NCI-H2196 (cell line): ENCODE measurements at regions not wholly inside any gene's neighbourhood (a gene's known extent, or its start where the extent isn't known, plus 50 kb on each side); places are given as distances from the start of the nearest gene placed in this dataset.
"Not testable (repeated sequence)": the region's sequence is repeated elsewhere in the genome, so short reads cannot be mapped to it uniquely, and the experiment has no call there.

Experiments used
- DNase-seq: peaks from one replicate; lab custom pipeline; 2025; ENCODE audit not compliant: unreplicated experiment; lab: John Stamatoyannopoulos, UW

DNA sequence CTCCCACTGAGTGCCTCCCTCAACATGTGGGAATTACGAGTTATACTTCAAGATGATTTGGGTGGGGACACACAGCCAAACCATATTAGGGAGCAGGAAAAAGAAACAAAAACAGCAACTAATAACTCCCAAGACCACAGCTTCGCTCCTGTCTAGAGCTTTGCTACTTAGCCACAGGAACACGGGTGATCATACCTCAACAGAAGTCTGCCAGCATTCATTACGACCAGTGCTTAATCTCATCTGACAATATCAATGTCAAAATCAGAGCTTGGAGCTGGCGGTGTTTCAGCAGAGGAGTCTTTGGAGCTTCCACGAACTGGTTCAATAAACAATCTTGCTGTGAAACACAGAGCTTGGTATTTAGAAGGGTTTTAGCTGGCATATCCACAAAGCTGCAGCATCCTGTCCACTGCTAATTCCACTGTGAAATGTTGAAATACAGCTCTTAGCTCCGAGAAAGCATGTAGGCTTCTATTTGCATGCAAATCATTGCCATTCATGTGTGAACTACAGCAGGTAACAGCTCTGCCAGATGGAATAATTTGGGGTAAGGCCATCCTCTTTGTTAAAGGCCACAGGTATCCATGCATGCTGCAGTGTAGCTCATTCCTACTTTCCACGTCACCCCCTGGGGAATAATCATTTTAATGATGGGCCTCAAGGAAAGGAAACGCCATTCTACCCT is 128.4 kb upstream of the GOT2 start:
- DNase-seq = no peak

DNA sequence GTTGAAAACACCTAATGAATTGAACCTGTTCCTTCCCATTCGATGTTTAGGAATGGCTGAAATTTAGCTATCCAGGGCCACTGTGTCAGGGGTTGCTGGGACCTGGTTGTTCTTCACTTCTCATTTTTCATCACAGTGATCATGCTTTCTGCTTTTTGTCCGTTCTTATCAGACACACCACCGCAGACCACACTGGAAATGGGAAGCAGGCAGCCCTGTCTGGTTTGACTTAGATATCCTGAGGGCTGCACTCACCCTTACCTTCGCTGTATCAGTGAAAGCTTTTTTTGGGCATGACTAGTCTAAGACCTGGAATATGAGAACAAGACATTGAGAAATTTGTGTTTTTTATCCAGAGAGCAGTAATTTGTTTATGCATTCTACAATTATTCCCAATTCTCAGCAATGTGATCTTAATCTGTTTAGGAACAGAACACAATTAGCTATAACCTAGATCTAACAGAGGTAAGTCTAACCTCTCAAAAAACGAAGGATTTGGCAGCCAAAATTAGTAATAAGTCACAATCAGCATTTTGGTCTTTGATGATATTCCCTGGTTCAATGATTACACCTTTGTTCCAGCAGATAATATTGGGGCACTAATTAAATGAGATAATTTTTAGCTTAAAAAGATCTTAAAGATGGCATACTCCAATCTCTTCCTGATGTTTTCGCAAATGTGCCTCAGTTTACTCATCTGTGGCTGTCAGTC is 126.0 kb upstream of the GOT2 start:
- no peak for DNase-seq

DNA sequence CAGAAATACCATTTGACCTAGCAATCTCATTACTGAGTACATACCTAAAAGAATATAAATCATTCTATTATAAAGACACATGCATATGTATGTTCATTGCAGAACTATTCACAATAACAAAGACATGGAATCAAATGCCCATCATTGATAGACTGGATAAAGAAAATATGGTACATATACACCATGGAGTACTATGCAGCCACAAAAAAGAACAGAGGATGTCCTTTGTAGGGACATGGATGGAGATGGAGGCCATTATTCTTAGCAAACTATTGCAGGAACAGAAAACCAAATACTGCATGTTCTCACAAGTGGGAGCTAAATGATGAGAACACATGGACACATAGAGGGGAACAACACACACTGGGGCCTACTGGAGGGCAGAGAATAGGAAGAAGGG is 124.5 kb upstream of the GOT2 start:
- not testable (repeated sequence) for DNase-seq

DNA sequence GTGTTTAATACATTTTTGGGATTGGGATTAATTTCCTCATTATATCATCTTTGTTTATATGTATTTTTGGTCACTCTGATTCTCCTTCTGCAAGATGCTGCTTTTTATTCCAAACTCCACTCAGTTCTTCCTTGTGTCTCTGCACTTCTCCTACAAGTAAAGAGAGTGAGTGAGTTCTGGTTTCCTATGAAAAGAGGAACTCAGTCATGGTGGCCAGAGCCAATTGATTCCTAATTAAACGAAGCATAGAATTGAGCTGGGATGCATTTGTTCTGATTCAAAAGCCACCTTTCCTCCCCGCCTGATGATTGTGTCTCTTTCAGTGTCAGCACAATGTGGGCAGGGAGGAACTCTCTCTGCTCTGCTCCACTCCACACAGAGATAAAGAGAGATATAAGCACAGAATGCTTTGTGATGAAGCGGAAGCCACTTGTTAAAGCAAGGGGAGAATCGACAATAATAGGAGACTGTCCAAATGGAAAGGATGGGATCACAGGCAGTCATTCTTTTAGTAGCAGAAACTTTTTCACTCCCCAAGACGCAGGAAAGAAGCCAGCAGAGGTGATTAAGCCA is 121.3 kb upstream of the GOT2 start:
- DNase-seq = no peak

DNA sequence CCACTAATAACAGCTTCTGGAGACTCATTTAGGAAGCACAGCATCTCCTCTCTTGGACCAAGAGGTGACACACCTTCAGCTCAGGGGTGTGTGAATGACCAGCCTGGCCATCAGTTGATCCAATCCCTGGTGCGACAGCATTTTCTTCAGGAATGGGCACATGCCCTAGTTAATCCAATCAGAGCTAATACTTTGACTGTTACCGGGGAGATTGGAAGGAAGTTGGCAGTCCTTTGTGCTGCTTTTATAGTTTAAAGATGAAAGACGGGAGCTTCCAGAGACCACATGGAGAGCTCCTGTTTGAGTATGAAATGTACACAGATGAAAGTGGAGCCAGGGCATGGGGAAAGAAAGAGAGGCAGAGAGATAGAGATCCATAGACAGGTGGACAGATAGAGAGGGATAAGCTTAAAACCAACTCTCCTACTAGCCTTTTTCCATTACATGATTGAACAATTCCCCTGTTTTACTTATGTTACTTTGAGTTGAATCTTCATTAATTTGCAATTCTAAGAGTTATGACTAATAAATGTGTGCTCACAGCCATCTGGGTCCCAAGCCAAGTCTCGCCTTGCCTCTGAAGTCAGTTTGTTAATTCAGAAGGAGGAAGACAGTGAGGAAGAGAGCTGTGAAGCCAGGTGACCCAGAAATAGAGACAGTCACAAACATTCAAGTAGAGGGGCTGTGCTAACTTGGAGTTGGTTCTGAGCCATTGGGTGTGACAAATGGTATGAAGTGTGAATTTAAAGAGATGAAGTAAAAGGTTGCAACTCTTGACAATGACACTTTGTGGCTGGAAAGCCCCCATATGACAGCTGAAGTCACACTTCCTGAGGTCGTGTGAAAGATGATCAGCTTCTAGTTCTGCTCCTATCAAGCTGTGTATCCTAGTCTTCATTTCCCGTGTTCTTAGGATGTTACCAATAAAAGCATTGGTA is 120.0 kb upstream of the GOT2 start:
- no peak for DNase-seq

DNA sequence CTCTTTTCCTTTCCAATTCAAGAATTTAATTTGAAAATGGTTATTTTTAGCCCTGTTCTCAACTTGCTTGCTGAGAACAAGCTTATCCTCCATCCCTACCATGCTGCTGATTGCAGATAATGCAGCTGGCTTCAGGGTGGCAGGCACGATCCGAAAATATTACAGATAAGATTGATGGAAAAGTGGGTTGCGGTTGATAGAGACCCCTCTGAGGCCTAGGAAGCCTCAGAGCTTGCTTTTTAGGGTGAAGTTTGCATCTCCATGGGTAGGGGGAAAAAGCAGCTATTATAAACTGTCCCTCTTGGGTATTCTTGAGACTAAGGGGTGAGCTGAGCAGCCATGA is 116.5 kb upstream of the GOT2 start:
- DNase-seq = no peak

DNA sequence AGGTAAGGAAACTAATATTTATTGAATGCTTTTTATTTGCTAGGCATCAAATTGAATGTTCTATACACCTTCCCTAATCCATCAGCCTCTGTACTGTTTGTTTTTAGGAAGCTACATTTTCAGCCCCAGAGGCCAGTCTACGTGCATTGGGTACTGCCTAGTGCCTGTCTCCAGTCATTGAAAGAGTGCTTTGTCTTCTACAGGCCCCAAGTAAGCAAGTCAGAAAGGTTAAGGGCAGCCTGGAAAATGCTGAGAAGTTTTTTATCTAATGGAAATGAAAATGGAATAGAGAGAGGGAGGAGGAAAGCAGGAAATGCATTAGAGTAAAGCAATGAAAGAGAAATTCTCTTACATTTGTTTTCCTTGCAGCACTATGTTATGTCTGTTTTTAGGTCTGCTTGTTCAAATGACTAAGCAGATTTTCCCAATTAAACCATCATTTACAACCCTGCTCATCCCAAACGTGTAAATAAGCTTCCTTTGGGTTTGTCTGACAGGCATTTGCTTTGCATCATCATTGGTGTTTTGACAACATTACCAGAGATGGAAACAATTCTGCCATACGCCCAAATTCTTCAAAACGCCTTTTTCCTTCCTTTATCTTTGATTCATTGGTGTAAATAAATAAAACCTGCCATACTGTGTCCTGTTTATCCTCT is 116.0 kb upstream of the GOT2 start:
- DNase-seq = no peak

DNA sequence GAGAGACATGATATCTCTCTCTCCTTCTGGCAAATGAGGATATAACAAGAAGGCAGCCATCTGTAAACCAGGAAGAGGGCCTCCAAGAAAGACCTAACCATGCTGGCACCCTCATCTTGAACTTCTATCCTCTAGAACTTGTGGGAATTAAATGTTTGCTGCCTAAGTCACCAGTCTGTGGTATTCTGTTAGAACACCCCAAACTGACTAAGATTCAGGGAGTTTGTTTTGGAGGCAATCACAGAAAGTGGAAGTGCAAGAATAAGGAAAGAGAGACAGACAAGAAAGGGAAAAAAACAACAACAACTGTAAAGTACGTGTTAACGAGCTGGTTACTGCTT is 114.5 kb upstream of the GOT2 start:
- DNase-seq = no peak

DNA sequence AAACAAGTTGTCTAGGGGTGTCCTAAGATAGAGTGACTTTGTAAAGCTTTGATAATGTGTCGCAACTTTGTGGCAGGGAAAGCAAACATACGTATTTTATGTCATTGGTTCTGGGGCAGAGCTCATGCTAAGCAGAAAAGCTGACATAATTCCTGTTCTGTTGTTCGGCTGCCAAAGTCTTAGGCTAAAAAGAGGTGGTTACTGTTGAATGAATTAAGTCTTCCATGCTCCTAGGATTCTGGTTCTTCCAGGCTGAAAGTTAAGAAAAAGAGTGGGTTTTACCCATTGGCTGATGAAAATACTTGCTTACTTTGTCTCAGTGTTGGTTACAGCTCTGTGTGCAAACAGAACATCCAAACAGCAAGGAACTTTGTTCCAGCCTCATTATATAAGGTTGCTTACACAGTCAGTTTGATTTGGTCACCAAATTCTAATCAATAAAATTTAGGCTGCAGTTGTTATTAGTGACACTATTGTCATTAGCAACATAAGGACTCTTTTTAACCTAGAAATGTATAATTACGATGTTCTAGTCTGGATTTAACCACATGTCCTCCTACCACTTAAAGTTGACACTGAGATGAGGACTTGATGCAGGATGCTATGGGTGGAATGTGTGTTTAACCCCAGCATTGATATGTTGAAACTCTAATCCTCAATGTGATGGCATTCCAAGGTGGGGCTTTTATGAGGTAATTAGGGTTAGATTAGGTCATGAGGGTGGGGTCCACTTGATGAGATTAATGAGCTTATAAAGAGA is 114.0 kb upstream of the GOT2 start:
- no peak for DNase-seq

DNA sequence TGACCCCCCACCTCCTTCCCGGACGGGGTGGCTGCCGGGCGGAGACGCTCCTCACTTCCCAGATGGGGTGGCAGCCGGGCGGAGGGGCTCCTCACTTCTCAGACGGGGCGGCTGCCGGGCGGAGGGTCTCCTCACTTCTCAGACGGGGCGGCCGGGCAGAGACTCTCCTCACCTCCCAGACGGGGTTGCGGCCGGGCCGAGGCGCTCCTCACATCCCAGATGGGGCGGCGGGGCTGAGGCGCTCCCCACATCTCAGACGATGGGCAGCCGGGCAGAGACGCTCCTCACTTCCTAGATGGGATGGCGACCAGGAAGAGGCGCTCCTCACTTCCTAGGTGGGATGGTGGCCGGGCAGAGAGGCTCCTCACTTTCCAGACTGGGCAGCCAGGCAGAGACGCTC is 112.1 kb upstream of the GOT2 start:
- not testable (repeated sequence) for DNase-seq

DNA sequence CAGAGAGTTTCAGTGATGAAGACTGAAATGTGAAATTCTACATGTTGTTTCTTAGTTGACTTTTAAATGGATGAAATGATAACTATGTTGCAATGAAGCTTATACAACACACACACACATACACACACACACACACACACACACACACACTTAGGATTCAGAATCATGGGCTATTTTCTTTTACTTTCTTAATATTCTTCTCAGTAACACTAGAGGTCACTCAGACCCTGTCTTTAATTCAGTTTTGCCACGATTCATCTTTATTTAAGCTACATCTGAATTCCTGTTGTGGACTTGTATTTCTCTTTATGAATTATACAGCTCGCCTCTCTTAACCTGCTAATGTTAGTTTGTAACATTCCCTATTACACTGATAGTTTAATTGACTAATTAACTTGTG is 109.6 kb upstream of the GOT2 start:
- no peak for DNase-seq

DNA sequence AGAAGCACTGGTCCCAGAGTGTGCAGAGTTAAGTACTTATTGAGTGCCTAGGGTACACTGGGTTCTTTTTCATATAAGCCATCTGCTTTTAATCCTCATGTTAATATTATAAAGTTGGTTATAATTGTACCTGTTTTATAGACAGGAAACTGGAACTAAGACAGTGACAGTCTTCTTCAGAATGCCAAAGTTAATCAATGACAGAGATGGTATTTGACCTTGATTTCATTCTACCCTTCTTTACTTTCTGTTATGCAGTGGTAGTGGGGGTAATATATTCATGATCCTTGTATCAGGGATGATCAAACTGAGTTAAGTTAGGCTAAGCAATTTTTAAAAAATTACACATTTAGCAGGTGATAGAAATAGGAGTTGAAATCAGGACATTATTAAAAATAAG is 108.6 kb upstream of the GOT2 start:
- DNase-seq = no peak

DNA sequence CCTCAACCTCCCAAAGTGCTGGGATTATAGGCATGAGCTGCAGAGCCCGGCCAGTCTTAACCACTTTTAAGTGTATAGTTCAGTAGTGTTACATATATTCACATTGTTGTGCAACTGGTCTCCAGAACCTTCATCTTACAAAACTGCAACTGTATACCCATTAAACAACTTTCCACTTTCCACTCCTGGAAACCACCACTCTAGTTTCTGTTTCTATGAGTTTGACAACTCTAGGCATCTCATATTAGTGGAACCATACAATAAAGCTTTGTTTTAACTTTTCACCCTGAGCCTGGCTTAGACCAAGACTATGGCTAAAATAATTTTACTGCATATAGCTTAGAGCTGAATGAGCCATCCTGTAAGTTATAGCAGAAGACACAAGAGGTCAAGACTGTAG is 108.0 kb upstream of the GOT2 start:
- no peak for DNase-seq

DNA sequence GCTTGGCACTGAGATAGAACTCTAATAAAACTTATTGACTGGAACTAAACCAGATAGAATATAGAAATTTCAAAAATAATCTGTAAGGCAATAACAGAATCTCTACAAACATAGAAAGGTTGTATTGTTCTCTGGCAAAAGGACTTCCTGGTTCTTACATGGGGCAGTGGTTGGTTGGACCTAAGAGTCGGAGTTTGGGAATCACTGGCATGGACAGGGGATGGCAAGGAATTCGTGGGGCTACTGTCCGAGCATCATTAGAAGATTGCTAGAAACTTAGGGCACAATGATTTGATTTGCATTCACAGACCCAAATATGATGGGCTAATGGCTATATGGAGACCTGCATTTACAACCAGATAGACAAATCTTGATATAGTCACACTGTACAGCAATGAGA is 103.8 kb upstream of the GOT2 start:
- DNase-seq = no peak

DNA sequence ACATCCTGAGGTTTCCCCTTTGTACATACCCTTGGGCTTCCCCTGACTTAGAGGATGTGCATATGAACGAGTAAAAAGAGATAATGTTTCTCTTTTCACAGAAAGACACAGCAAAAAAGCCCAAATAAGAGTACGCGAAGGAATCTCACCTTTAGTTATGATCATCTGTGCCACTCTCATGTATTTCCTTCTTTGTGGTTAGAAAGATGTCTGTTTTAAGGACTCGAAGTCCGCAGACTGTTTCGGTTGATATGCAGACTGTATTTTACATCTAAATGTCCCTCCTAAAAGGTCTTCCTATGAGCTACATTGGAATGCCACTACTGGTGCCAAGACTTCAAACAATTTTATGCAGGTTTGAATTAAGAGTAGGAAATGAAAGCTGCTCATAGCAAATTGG is 102.3 kb upstream of the GOT2 start:
- DNase-seq = no peak

DNA sequence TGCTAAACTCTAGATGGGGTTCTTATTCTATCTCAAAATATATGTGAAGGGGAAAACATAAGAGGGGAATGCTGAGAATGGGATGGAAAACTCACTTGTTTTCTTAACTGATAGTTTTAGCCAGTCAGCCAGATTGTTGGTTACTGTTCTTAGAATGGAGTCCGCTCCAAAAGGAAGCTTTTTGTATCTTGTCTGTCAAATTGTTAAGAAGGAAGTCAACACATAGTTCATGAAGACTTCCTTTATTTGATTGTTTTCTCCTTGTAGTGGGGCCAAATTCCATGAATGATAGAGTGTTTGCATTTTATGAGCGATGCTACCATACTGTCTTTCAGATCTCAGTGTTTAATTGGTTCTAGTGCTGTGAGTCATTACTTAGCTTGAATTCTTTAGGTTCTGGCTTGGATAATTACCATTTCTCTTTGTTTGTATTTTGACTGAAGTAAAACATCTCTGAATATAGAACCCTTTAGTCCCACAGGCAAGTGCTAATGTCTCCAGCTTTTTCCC is 98.3 kb upstream of the GOT2 start:
- DNase-seq = no peak

DNA sequence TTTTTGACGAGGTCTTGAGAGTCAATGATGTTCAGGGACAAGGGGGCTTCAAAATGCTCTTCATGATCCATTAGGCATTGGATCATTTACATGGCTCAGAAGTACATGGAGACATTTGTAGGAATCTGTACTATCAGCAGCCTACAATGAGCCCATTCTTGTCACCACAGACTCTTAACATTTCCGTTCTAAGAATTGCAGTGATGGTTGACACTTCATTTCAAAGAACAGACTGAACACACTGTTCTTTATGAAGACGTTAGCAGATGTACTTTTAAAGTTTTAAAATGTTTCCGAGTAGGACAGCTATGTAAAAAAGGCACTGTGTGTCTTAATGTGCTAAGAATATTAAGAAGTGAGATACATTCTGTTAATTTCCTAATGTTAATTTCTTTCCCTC is 97.3 kb upstream of the GOT2 start:
- no peak for DNase-seq

DNA sequence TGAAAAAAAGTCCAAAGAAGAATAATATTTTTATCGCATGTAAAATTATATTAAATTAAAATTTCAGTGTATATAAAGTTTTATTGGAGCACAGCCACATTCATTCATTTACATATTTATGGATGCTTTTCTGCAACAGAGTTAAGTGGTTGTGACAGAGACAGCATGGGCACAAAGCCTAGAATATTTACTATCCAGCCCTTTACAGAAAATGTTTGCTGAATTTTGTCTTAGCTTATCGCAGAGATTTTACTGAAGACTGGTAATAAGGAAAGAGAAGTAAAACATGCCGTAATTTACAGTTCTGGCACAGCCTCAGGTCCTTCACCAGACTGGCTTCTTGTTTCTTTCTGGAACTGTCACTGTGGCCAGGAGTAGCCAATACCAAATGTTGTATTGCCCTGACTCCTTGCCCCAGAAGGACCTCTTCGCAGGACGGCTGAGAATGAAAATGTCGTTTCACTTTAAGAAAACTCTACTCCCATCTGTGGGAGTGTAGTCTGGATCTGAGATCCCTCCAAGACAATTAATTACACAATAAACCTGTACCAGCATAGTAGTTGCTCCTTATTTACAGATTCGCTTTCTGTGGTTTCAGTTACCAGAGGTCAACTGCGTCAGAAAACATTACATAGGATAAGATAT is 94.9 kb upstream of the GOT2 start:
- no peak for DNase-seq

DNA sequence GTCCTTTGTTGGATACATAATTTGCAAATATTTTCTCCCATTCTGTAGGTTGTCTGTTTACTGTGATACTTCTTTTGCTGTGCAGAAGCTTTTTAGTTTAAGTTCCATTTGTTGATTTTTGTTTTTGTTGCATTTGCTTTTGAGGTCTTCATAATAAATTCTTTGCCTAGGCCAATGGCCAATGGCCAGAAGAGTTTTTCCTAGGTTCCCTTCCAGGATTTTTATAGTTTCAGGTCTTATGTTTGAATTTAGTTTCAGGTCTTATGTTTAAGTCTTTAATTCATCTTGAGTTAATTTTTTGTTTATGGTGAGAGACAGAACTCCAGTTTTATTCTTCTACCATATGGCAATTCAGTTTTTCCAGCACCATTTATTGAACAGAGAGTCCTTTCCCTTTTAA is 90.1 kb upstream of the GOT2 start:
- no peak for DNase-seq

DNA sequence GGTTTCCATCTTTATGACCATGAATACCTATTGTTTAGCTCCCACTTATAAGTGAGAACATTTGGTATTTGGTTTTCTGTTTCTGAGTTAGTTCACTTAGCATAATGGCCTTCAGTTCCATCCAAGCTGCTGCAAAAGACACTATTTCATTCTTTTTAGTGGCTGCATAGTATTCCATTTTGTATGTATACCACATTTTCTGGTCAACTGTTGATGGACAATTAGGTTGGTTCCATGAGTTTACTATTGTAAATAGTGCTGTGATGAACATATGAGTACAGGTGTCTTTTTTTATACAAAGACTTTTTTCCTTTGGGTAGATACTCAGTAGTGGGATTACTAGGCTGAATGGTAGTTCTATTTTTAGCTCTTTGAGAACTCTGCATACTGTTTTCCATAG is 87.8 kb upstream of the GOT2 start:
- DNase-seq = no peak
